GM21447 (cell line): ENCODE measurements at regions not wholly inside any gene's neighbourhood (a gene's known extent, or its start where the extent isn't known, plus 50 kb on each side); places are given as distances from the start of the nearest gene placed in this dataset.
"Not testable (repeated sequence)": the region's sequence is repeated elsewhere in the genome, so short reads cannot be mapped to it uniquely, and the experiment has no call there.

Experiments used
- ATAC-seq: cut with Tn5 transposase; IDR thresholded peaks from one replicate; pipeline ENCODE4 v1.9.1; 2021; ENCODE audit not compliant: unreplicated experiment

GRCh38 chrX:9260603-9261002, 204.3 kb upstream of the TBL1X start:
- ATAC-seq: no peak

GRCh38 chrX:9267415-9267814, 197.4 kb upstream of the TBL1X start:
- ATAC-seq: no peak

- ATAC-seq: no peak
These were observed 195.7 kb upstream of the TBL1X start for GRCh38 chrX:9269134-9269533.

- ATAC-seq: no peak
These were observed 192.9 kb upstream of the TBL1X start for GRCh38 chrX:9271789-9272525.

DNA sequence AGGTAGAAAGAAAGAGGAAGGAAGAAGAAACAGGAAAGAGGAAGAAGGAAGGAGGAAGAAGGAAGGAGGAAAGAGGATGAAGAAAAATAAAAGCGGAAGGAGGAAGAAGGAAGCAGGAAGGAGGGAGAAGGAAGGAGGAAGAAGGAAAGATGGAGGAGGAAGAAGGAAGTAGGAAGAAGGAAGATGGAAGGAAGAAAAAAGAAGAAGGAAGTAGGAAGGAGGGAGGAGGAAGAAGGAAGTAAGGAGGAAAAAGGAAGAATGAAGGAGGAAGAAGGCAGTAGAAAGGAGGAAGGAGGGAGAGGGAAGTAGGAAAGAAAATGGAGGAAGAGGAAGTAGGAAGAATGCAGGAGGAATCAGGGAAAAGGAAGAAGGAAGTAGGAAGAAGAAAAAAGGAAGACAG, 191.1 kb upstream of the TBL1X start:
- ATAC-seq: no peak

DNA sequence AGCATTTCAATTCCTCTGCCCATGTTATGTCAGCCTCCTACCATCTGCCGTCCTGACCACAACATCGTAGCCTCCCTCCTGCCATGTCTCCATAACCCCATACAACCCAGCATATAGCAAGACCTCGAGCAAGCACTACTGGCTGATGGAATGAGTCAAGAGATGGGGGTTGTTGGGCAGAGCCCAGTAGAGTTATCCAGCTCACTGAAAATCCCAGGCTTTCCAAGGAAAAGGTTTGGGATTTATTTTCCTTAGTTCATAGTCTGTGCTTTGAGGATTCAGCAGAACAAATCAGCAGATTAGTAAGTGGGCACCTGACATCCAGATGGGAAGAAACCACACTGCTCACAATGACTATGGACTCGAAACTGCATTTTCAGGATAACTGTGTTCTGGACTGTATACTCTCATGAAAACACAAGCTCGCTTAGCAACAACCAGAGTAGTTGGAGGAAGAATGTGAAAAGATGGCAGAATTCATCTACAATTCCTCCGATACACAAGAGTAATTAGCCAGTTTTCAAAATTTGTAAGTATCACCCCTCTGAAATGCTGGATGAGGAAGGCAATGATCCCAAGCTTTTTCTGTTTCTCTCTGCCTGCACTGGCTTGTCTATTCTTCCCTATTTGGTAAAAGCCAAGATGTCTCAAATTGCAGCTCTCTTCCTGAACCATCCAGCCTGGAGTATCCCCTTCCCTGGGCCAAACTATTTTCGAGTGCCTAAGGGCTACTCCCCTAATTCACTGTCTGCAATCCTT, 186.2 kb upstream of the TBL1X start:
- no peak for ATAC-seq

GRCh38 chrX:9279234-9279544, 185.7 kb upstream of the TBL1X start:
- ATAC-seq: no peak

GRCh38 chrX:9280831-9281230, 184.0 kb upstream of the TBL1X start:
- no peak for ATAC-seq

DNA sequence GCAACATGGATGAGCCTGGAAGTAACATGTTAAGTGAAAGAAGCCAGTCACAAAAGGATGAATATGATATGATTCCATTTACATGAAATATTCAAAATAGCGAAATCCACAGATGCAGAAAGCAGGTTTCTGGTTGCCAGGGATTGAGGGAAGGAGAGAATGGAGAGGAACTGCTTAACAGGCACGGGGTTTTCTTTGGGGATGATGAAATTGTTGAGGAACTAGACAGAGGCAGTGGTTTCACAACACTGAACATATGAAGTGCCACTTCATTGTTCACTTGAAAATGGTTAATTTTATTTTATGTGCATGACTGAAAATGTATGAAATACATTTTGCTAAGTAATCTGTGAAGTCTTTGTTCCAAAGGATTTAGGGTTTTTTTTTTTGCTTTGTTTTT, 182.5 kb upstream of the TBL1X start:
- no peak for ATAC-seq

GRCh38 chrX:9285342-9285771, 179.5 kb upstream of the TBL1X start:
- ATAC-seq: no peak

DNA sequence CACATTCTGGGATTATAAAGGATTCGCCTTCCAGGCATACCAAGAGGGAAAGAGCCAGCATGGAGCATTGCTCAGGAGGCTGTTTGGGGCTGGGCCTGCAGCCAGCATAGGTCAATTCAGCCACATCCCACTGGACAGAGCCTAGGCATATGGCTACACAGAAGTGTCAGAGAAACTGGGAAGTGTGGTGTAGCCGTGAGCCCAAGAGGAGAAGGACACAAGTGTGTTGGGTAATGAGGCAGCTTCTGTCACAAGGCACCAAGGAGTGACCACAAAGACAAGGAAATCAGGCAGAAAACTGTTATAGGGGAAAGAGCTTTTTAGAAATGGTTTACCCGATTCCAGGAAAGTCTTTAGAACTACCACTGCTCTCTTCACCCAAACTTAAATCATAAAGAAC, 178.6 kb upstream of the TBL1X start:
- no peak for ATAC-seq

- ATAC-seq: no peak
These were observed 173.2 kb upstream of the TBL1X start for GRCh38 chrX:9291629-9292028.

DNA sequence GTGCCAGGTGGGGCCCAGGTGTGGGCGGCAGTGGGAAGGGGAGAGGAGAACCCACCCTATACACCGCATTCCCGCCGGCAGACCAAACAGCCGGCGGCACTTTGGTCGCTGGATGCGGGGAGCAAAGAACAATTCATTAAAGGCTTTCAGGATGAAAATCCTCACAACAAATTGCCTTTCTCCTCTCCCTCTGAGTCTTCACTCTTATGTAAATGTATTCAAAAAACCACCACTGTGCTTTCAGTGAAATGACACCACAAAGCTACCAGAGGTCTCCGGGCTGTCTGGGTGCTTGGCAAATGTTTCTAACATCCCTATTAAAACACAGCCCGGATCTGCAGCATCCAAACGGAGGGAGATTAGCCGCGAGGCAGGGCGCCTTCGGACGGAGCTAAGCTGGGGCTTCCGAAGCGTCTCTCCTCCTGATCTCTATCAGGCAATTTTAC, 171.8 kb upstream of the TBL1X start:
- no peak for ATAC-seq

DNA sequence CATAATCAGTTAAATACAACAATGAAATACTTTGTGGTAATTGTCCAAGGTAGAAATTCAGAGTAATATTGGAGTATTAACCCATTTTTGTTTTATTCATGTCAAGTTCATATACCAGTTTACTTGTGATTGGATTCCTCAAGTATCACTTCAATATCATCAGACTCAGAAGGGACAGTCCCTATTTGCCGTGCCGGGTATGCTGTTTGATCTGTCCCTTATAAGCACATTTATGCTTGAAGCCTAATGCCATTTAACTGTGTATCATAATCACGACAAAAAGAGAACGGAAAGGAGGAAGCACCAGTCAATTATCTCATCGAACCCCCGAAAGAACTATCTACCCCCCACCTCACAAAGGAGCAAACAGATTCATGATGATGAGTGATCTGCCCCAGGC, 171.0 kb upstream of the TBL1X start:
- ATAC-seq: no peak

DNA sequence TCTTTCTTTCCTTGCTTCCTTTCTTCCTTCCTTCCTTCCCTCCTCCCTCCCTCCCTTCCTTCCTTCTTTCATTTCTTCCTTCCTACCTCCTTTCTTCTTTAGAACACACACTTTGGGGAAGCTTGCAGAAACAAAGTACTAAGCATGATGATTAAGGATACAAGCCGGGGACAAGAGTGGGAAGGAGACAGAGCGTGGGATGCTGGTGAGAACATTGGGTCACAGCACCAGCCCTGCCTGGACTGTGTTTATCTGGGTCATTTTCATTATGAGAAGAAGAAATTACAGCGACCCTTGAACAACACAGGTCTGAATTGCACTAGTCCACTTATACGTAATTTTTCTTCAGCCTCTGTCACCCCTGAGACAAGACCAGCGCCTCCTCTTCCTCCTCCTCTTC, 169.3 kb upstream of the TBL1X start:
- ATAC-seq: no peak

GRCh38 chrX:9298221-9298620, 166.6 kb upstream of the TBL1X start:
- no peak for ATAC-seq

DNA sequence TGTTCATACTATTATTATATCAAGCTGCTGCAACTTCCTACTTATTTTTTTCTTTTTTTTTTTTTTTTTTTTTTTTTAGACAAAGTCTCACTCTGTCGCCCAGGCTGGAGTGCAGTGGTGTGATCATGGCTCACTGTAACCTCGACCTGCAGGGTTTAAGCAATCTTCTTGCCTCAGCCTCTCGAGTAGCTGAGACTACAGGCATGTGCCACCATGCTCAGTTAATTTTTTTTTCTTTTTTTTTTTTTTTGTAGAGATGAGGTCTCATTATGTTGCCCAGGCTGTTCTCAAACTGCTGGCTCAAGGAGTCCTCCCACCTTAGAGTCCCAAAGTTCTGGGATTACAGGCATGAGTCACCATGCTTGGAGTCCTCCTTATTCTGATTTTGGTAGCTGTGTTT, 165.2 kb upstream of the TBL1X start:
- ATAC-seq: not testable (repeated sequence)

DNA sequence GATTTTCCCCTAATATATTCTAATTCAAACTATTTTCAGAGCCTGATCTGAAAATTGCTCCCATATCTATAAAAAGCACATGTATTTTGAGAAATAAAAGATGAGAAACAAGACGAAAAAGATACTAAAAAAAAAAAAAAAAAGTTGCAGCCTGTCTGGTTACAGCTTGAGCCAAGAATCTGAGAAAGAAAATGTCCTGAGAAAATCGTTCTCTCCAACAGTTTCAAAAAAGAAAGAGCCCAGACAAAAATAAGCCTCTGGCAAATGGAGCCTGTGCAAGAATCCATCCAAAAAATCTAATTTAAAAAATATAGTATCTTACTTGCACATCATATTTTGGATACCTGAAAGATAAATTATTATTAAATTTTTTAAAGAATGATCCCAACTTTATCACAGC, 163.0 kb upstream of the TBL1X start:
- no peak for ATAC-seq

GRCh38 chrX:9302381-9302780, 162.5 kb upstream of the TBL1X start:
- ATAC-seq: no peak

GRCh38 chrX:9308426-9308825, 156.4 kb upstream of the TBL1X start:
- no peak for ATAC-seq

DNA sequence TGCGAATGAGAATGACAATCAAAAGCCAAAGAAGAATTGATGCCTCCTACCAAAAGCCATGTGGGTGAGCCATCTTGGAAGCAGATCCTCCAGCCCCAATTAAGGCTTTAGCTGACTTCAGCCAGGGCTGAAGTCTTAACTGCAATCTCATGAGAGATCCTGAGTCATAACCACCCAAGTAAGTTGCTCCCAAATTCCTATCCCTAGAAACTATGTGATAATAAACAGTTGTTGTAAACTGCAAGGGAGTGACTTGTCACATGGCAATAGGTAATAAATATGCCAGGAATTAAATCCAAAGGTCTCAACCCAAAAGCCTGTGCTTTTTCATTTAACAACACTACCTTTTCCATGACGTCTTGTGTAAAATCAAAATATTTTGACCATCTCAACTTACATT, 154.2 kb upstream of the TBL1X start:
- no peak for ATAC-seq

- no peak for ATAC-seq
These were observed 153.3 kb upstream of the TBL1X start for GRCh38 chrX:9311421-9312160.
